Esophagus squamous epithelium (tissue), 5 donors: ENCODE measurements at regions not wholly inside any gene's neighbourhood (a gene's known extent, or its start where the extent isn't known, plus 50 kb on each side); places are given as distances from the start of the nearest gene placed in this dataset.

Experiments
- DNase-seq: peaks from one replicate; lab custom pipeline; 2025; lab: John Stamatoyannopoulos, UW
- H3K27ac ChIP-seq, 4 donors: fragments of 200-600 bp; sonication (generic); one replicate each; pipeline ENCODE4 v1.5.1; 2016 to 2019; ENCODE audit warnings: mild to moderate bottlenecking in 1 of 4
- H3K27me3 ChIP-seq, 4 donors: fragments of 200-600 bp; sonication (generic); 1 replicate in 3 of 4; 2 replicates in 1 of 4; pipeline versions ENCODE4 v1.5.1 to v1.6.0; 2017 to 2021; ENCODE audit warnings: antibody characterized with exemption in 1 of 4
- H3K36me3 ChIP-seq, 3 donors: fragments of 200-600 bp; sonication (generic); one replicate each; pipeline ENCODE4 v1.5.1; 2016 to 2019
- H3K4me1 ChIP-seq, 3 donors: fragments of 200-600 bp; sonication (generic); one replicate each; pipeline ENCODE4 v1.5.1; 2017 to 2019
- H3K4me3 ChIP-seq, 4 donors: fragments of 200-600 bp; sonication (generic); 1 replicate in 3 of 4; 2 replicates in 1 of 4; pipeline ENCODE4 v1.5.1; 2016 to 2019; ENCODE audit warnings: mild to moderate bottlenecking in 2 of 4, moderate library complexity in 1 of 4
- H3K9me3 ChIP-seq, 3 donors: fragments of 200-600 bp; sonication (generic); one replicate each; pipeline ENCODE4 v1.5.1; 2016 to 2019
- POLR2A ChIP-seq, 4 donors: fragments of 450-650 bp; IDR thresholded peaks; one replicate each; pipeline ENCODE4 v1.6.1; 2017; ENCODE audit warnings: antibody characterized with exemption in 4 of 4, mild to moderate bottlenecking in 4 of 4, moderate library complexity in 3 of 4
- WGBS, 2 donors: methylation state at CpG; one replicate each; pipeline ENCODE4 v1.1.5; 2018; 5-methylcytosine and 5-hydroxymethylcytosine counted together
- intact Hi-C: fragments of 100-400 bp; cut with DNase I; formaldehyde crosslinking; loops from one replicate; pipeline ENCODE4 v1.15.0; 2022
- TF ChIP-seq, protein P1 (sequence below), 6 experiments: fragments of 450-650 bp in 4 of 6; fragments of 200-600 bp in 2 of 6; sonication (generic) in 2 of 6; IDR thresholded peaks; one replicate each; pipeline ENCODE4 v1.5.1; 2016 to 2019; ENCODE audit warnings: antibody characterized with exemption in 6 of 6, mild to moderate bottlenecking in 4 of 6, moderate library complexity in 4 of 6
- donor health status: DM: yes; HTN: yes; CAD: no.

DNA sequence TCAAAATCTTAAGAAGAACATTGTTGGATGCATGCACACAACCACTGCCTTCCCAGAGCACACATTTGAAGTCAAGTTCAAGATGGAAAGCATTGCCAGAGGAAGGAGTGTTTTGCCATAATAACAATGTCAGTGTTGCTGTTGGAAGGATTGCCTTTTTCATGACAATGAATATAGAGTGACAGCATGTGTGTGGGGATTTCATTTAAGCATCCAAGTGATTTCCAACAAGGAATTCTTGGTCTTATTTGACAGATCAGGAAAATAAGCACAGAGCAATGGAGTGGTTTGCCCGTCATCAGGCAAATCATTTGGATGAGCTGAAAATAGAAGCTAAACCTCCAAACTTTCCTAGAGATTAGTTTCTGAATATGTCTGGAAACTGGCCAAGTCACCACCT, 140.0 kb upstream of the RAI14 start:
- Histone ChIP-seq H3K4me1 (peaks cover 0 to 12% (median 6%) of the 10 kb centered on the region in 3 donors), H3K27me3 (no peaks in the 10 kb centered on the region), H3K36me3 (no peaks in the 10 kb centered on the region), H3K4me3 (no peak overlapping the region), H3K9me3 (no peaks in the 10 kb centered on the region), H3K27ac (no peak overlapping the region)
- DNase-seq: no peak
- 82 to 100% methylated on average over 1 of the region's 1 CpG for WGBS, 2 donors
- intact Hi-C loops: no loop called here
- TF ChIP-seq POLR2A (IDR thresholded peaks at IDR 0.05): no peak
- TF ChIP-seq, protein P1, sequence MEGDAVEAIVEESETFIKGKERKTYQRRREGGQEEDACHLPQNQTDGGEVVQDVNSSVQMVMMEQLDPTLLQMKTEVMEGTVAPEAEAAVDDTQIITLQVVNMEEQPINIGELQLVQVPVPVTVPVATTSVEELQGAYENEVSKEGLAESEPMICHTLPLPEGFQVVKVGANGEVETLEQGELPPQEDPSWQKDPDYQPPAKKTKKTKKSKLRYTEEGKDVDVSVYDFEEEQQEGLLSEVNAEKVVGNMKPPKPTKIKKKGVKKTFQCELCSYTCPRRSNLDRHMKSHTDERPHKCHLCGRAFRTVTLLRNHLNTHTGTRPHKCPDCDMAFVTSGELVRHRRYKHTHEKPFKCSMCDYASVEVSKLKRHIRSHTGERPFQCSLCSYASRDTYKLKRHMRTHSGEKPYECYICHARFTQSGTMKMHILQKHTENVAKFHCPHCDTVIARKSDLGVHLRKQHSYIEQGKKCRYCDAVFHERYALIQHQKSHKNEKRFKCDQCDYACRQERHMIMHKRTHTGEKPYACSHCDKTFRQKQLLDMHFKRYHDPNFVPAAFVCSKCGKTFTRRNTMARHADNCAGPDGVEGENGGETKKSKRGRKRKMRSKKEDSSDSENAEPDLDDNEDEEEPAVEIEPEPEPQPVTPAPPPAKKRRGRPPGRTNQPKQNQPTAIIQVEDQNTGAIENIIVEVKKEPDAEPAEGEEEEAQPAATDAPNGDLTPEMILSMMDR (IDR thresholded peaks at IDR 0.05): no peak

DNA sequence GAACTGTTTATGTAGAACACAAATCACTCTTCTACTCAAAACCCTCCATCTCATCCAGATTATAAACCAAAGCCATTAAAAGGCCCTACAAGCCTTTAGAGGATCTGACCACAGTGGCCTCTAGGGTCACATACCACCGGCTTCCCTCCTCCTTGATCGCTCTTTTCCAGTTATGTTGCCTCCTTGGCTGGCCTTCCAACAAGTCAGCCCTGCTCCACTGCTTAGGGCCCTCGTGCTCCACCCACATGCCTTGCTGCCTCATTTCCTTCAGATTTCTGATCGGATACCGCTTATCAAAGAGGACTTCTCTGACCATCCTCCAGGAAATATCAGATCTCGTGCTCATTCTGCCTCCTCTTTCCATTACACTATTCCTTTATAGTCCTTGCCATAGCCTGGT, 139.4 kb upstream of the RAI14 start:
- Histone ChIP-seq H3K9me3 (no peaks in the 10 kb centered on the region), H3K4me1 (peaks cover 0 to 10% (median 3%) of the 10 kb centered on the region in 3 donors), H3K27ac (no peak overlapping the region), H3K27me3 (no peaks in the 10 kb centered on the region), H3K4me3 (no peak overlapping the region), H3K36me3 (no peaks in the 10 kb centered on the region)
- WGBS, 2 donors: 79 to 82% methylated on average over 6 of the region's 6 CpGs
- TF ChIP-seq, protein P1 (IDR thresholded peaks at IDR 0.05): no peak
- no peak for TF ChIP-seq POLR2A (IDR thresholded peaks at IDR 0.05)
- intact Hi-C loops: no loop called here
- no peak for DNase-seq

DNA sequence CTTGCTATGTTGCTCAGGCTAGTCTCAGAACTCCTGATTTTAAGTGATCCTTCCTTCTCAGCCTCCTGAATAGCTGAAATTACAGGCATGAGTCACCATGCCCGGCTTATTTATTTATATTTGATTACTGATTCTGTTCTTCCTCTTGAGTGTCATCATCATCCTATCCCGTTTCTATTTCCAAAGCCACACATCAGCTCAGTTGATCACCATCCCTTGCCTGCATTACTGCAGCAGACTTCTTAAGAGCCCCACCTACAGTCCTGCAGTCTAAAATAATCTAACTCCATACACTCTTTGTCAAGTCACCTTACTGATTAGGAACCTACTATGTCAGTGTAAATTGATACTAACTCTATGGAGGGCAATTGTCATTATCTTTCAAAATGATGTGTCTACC, 138.9 kb upstream of the RAI14 start:
- no peak for DNase-seq
- H3K9me3 ChIP-seq: no peaks in the 10 kb centered on the region
- no peak overlapping the region for H3K4me3 ChIP-seq
- peaks cover 0 to 10% (median 0%) of the 10 kb centered on the region in 3 donors for H3K4me1 ChIP-seq
- no peak overlapping the region for H3K27ac ChIP-seq
- H3K27me3 ChIP-seq: no peaks in the 10 kb centered on the region
- 11 to 14% methylated on average over 2 of the region's 2 CpGs for WGBS, 2 donors
- TF ChIP-seq, protein P1 (IDR thresholded peaks at IDR 0.05): no peak
- no peak for TF ChIP-seq POLR2A (IDR thresholded peaks at IDR 0.05)
- H3K36me3 ChIP-seq: no peaks in the 10 kb centered on the region
- intact Hi-C loops: no loop called here

DNA sequence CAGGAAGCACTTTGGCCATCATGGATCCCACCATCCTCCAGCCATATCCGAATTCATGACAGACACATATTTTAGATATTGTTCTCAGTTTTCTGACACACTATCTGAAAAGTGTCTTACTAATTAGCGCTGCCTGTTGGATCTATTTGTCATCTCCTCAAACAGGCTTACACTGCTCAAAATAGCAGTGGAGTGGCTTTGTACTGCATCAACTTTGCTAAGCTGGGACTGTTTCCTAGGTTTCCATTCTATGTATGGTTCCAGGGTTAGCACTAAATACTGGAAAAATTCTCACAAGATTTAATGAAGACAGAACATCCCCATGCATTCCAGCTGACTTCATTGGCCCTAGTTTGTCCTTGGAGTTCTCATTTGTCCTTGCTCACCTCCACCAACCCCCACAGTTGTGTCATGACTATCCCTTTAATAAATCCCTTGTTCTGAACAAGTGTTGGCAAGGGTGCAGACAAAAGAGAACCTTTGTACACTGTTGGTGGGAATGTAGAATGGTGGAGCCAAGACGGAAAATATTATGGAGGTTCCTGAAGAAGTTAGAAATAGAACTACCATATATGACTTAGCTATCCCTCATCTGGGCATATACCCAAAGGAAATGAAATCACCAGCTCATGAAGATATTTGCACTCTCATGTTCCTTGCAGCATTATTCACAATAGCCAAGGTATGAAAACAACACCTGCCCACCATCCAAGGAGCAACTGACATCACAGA, 136.5 kb upstream of the RAI14 start:
- Histone ChIP-seq H3K36me3 (no peaks in the 10 kb centered on the region), H3K9me3 (no peaks in the 10 kb centered on the region), H3K4me3 (no peak overlapping the region), H3K27ac (peak overlapping the region in 1 of 4 donors; percentile 60), H3K27me3 (no peaks in the 10 kb centered on the region), H3K4me1 (peaks cover 0 to 31% (median 3%) of the 10 kb centered on the region in 3 donors)
- TF ChIP-seq POLR2A (IDR thresholded peaks at IDR 0.05): no peak
- TF ChIP-seq, protein P1 (IDR thresholded peaks at IDR 0.05): peak in 1 of 6 experiments; percentile 16
- intact Hi-C loops: loop anchor here (10.0 kb wide), 1 partner anchor 375 kb away; no protein-coding TSS in a partner anchor
- no peak for DNase-seq
- 32 to 46% methylated on average over 3 of the region's 3 CpGs for WGBS, 2 donors

DNA sequence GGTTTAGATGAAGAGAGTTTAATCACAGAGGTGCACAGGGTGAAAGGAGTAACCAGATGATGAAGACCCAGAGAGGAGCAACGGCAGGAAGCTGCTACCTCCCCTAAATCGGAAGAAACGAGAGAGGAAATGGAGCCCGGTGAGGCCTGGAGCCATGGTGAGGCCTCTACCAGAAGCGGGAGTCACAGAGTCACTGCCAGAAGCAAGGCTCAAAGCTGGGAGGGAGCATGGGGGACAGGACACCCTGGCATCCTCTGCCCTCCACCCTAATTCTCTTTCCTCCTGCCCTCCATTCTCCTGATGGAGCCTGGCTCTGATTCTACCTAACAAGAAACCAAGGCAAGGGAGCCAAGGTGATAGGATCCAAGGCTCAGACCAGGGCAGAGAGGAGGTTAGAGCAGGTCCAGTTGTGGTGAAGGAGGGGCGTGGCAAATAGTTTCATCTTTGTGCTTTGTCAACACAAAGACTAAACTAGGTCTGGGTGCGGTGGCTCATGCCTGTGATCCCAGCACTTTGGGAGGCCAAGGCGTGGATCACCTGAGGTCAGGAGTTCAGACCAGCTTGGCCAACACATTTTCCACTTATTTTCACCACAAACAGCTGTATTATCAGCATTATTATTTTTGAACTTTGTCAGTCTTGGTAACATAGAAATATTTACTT, 134.4 kb upstream of the RAI14 start:
- no peak for DNase-seq
- no peak for TF ChIP-seq POLR2A (IDR thresholded peaks at IDR 0.05)
- TF ChIP-seq, protein P1 (IDR thresholded peaks at IDR 0.05): no peak
- no peaks in the 10 kb centered on the region for H3K27me3 ChIP-seq
- 70 to 79% methylated on average over 6 to 8 of the region's 8 CpGs for WGBS, 2 donors
- H3K4me1 ChIP-seq: peaks cover 0 to 31% (median 3%) of the 10 kb centered on the region in 3 donors
- H3K36me3 ChIP-seq: no peaks in the 10 kb centered on the region
- no peaks in the 10 kb centered on the region for H3K9me3 ChIP-seq
- H3K4me3 ChIP-seq: no peak overlapping the region
- peak overlapping the region in 1 of 4 donors; percentile 22 for H3K27ac ChIP-seq
- intact Hi-C loops: loop anchor here (10.0 kb wide), 1 partner anchor 373 kb away; no protein-coding TSS in a partner anchor
